Neural progenitor cell (in vitro differentiated cells): ENCODE measurements at regions not wholly inside any gene's neighbourhood (a gene's known extent, or its start where the extent isn't known, plus 50 kb on each side); places are given as distances from the start of the nearest gene placed in this dataset.
"Not testable (repeated sequence)": the region's sequence is repeated elsewhere in the genome, so short reads cannot be mapped to it uniquely, and the experiment has no call there.

Source experiments
- CTCF ChIP-seq: fragments of 200-600 bp; sonication (generic); IDR thresholded peaks from 2 replicates; pipeline ENCODE4 v1.5.1; 2017; ENCODE audit warnings: antibody characterized with exemption, mild to moderate bottlenecking
- EZH2 ChIP-seq: fragments of 200-600 bp; sonication (generic); IDR thresholded peaks from 2 replicates; pipeline ENCODE4 v1.6.1; 2017; ENCODE audit warnings: antibody characterized with exemption, mild to moderate bottlenecking, moderate library complexity
- EZH2phosphoT487 ChIP-seq: fragments of 200-600 bp; sonication (generic); IDR thresholded peaks from 2 replicates; pipeline ENCODE4 v1.6.1; 2017; ENCODE audit warnings: antibody characterized with exemption

- TF ChIP-seq CTCF, EZH2, EZH2phosphoT487: not testable (repeated sequence)
Measured at GRCh38 chr15:22559701-22560100, 101.0 kb downstream of the GOLGA6L22 start.
